ENCODE measurements at regions not wholly inside any gene's neighbourhood (a gene's known extent, or its start where the extent isn't known, plus 50 kb on each side); places are given as distances from the start of the nearest gene placed in this dataset.

GRCh38 chr5:173809014-173809413, 79.1 kb upstream of the CPEB4 start:
- ATAC-seq (no peak), DNase-seq (no peak)
- WGBS, 4 donors = 82 to 87% (median 83%) methylated on average over 6 of the region's 6 CpGs
- TF ChIP-seq CTCF (IDR thresholded peaks at IDR 0.05) = no peak
- TF ChIP-seq POLR2A (IDR thresholded peaks at IDR 0.05) = no peak
- Histone ChIP-seq H3K27ac (no peak overlapping the region), H3K36me3 (no peaks in the 10 kb centered on the region), H3K4me3 (no peak overlapping the region), H3K4me1 (peaks cover 0 to 9% (median 0%) of the 10 kb centered on the region in 12 donors), H3K9me3 (peaks cover 0 to 6% (median 0%) of the 10 kb centered on the region in 12 donors), H3K27me3 (no peaks in the 10 kb centered on the region)
- intact Hi-C loops (cut with DNase I) = no loop called here

GRCh38 chr5:173812811-173813550, 75.2 kb upstream of the CPEB4 start:
- TF ChIP-seq CTCF (IDR thresholded peaks at IDR 0.05) (no peak), POLR2A (IDR thresholded peaks at IDR 0.05) (no peak)
- Histone ChIP-seq H3K27me3 (no peaks in the 10 kb centered on the region), H3K4me1 (peaks cover 0 to 1% (median 0%) of the 10 kb centered on the region in 12 donors), H3K9me3 (peaks cover 0 to 6% (median 0%) of the 10 kb centered on the region in 12 donors), H3K36me3 (no peaks in the 10 kb centered on the region), H3K27ac (no peak overlapping the region), H3K4me3 (no peak overlapping the region)
- ATAC-seq (no peak), DNase-seq (no peak)
- intact Hi-C loops (cut with DNase I) = no loop called here

- H3K27ac ChIP-seq = no peak overlapping the region
- no peak for DNase-seq
- peaks cover 0 to 7% (median 0%) of the 10 kb centered on the region in 12 donors for H3K9me3 ChIP-seq
- no peak overlapping the region for H3K4me3 ChIP-seq
- no peak for ATAC-seq
- no peaks in the 10 kb centered on the region for H3K36me3 ChIP-seq
- no peaks in the 10 kb centered on the region for H3K27me3 ChIP-seq
- H3K4me1 ChIP-seq = no peaks in the 10 kb centered on the region
- intact Hi-C loops (cut with DNase I) = no loop called here
- TF ChIP-seq POLR2A (IDR thresholded peaks at IDR 0.05) (no peak), CTCF (IDR thresholded peaks at IDR 0.05) (no peak)
These were observed 74.1 kb upstream of the CPEB4 start for GRCh38 chr5:173814053-173814452.

GRCh38 chr5:173815571-173815970, 72.6 kb upstream of the CPEB4 start:
- Histone ChIP-seq H3K9me3 (peaks cover 0 to 17% (median 2%) of the 10 kb centered on the region in 12 donors), H3K27me3 (no peaks in the 10 kb centered on the region), H3K27ac (no peak overlapping the region), H3K4me1 (no peaks in the 10 kb centered on the region), H3K4me3 (no peak overlapping the region), H3K36me3 (no peaks in the 10 kb centered on the region)
- TF ChIP-seq POLR2A (IDR thresholded peaks at IDR 0.05) (no peak), CTCF (IDR thresholded peaks at IDR 0.05) (no peak)
- ATAC-seq = no peak
- intact Hi-C loops (cut with DNase I) = no loop called here
- no peak for DNase-seq
- 81 to 94% (median 88%) methylated on average over 9 of the region's 9 CpGs for WGBS, 4 donors

All from heart left ventricle (tissue), 16 donors.